Astrocyte (in vitro differentiated cells and primary cell): ENCODE measurements at regions not wholly inside any gene's neighbourhood (a gene's known extent, or its start where the extent isn't known, plus 50 kb on each side); places are given as distances from the start of the nearest gene placed in this dataset.
"Not testable (repeated sequence)": the region's sequence is repeated elsewhere in the genome, so short reads cannot be mapped to it uniquely, and the experiment has no call there.

ENCODE experiments used
- DNase-seq: peaks from one replicate; pipeline ENCODE4 v3.0.0-alpha.2; 2010; ENCODE audit warnings: low read depth
- FAIRE-seq: peaks from 2 replicates; lab custom pipeline; 2011; peaks lifted over from hg19 to GRCh38; lab: Jason Lieb, UNC
- H2AFZ ChIP-seq: 2 replicates; pipeline ENCODE4 v1.6.0; 2012; ENCODE audit warnings: low read depth, low read length, inconsistent platforms
- H3K27ac ChIP-seq: 2 replicates; pipeline ENCODE4 v1.5.1; 2011; ENCODE audit warnings: low read depth, low read length, inconsistent platforms
- H3K27me3 ChIP-seq: 2 replicates; pipeline ENCODE4 v1.6.0; 2011; ENCODE audit warnings: low read length, inconsistent platforms; ENCODE audit not compliant: insufficient read depth
- H3K36me3 ChIP-seq: 2 replicates; pipeline ENCODE4 v1.5.1; 2011; ENCODE audit warnings: low read length, inconsistent platforms; ENCODE audit not compliant: insufficient read depth
- H3K4me1 ChIP-seq: 2 replicates; pipeline ENCODE4 v1.5.1; 2011; ENCODE audit warnings: low read length, inconsistent platforms; ENCODE audit not compliant: insufficient read depth
- H3K4me2 ChIP-seq: 2 replicates; pipeline ENCODE4 v1.6.0; 2012; ENCODE audit warnings: low read length, inconsistent platforms
- H3K4me3 ChIP-seq: 2 replicates; pipeline ENCODE4 v1.5.1; 2011; ENCODE audit warnings: low read depth, mild to moderate bottlenecking, low read length, inconsistent platforms; ENCODE audit not compliant: insufficient read depth
- H3K79me2 ChIP-seq: 2 replicates; pipeline ENCODE4 v1.6.0; 2012; ENCODE audit warnings: mild to moderate bottlenecking, low read length, inconsistent platforms; ENCODE audit not compliant: insufficient read depth
- H3K9ac ChIP-seq: 2 replicates; pipeline ENCODE4 v1.6.0; 2012; ENCODE audit warnings: mild to moderate bottlenecking, low read length, inconsistent platforms
- H3K9me3 ChIP-seq: 2 replicates; pipeline ENCODE4 v1.5.1; 2012; ENCODE audit warnings: low read depth, mild to moderate bottlenecking, low read length, inconsistent platforms; ENCODE audit not compliant: insufficient read depth
- H4K20me1 ChIP-seq: 2 replicates; pipeline ENCODE4 v1.6.0; 2012; ENCODE audit warnings: low read length, inconsistent platforms; ENCODE audit not compliant: insufficient read depth
- H3K27ac Mint-ChIP-seq: one replicate; pipeline ENCODE4 v1.8.0; 2021; ENCODE audit warnings: mild to moderate bottlenecking, mixed read lengths; ENCODE audit not compliant: unreplicated experiment
- H3K27me3 Mint-ChIP-seq: one replicate; pipeline ENCODE4 v1.8.0; 2021; ENCODE audit warnings: low read depth, mixed read lengths; ENCODE audit not compliant: unreplicated experiment
- H3K36me3 Mint-ChIP-seq: one replicate; pipeline ENCODE4 v1.8.0; 2021; ENCODE audit warnings: low read depth, mixed read lengths; ENCODE audit not compliant: unreplicated experiment
- H3K4me1 Mint-ChIP-seq: one replicate; pipeline ENCODE4 v1.8.0; 2021; ENCODE audit warnings: low read depth, mixed read lengths; ENCODE audit not compliant: unreplicated experiment
- H3K4me3 Mint-ChIP-seq: one replicate; pipeline ENCODE4 v1.8.0; 2021; ENCODE audit warnings: mild to moderate bottlenecking, moderate library complexity, mixed read lengths; ENCODE audit not compliant: unreplicated experiment
- H3K9me3 Mint-ChIP-seq: one replicate; pipeline ENCODE4 v1.8.0; 2021; ENCODE audit warnings: mild to moderate bottlenecking, mixed read lengths; ENCODE audit not compliant: unreplicated experiment
- CTCF ChIP-seq: IDR thresholded peaks from 2 replicates; pipeline ENCODE4 v1.5.1; 2011; ENCODE audit warnings: low read depth, mild to moderate bottlenecking, inconsistent platforms, low read length, moderate library complexity; ENCODE audit not compliant: insufficient read depth
- EZH2 ChIP-seq: IDR thresholded peaks from 2 replicates; pipeline ENCODE4 v1.6.1; 2012; ENCODE audit warnings: mild to moderate bottlenecking, low read length, inconsistent platforms; ENCODE audit not compliant: insufficient read depth

- FAIRE-seq: no peak
- no peaks in the 10 kb centered on the region for H3K36me3 Mint-ChIP-seq
- no peak for TF ChIP-seq EZH2
- TF ChIP-seq CTCF: no peak
Measured at GRCh38 chr2:116304328-116304727, 1510.2 kb upstream of the DDX18 start.

GRCh38 chr2:116317111-116317510 is 1497.4 kb upstream of the DDX18 start:
- Histone ChIP-seq H3K9me3 (no peaks in the 10 kb centered on the region), H3K36me3 (no peaks in the 10 kb centered on the region), H2AFZ (no peak overlapping the region), H3K27ac (no peak overlapping the region), H3K4me3 (no peak overlapping the region), H3K79me2 (no peaks in the 10 kb centered on the region), H4K20me1 (no peaks in the 10 kb centered on the region), H3K4me1 (no peaks in the 10 kb centered on the region), H3K9ac (no peak overlapping the region), H3K27me3 (no peaks in the 10 kb centered on the region), H3K4me2 (no peak overlapping the region)
- H3K27me3 Mint-ChIP-seq: no peaks in the 10 kb centered on the region
- no peaks in the 10 kb centered on the region for H3K36me3 Mint-ChIP-seq
- no peak overlapping the region for H3K4me3 Mint-ChIP-seq
- H3K27ac Mint-ChIP-seq: no peak overlapping the region
- DNase-seq: no peak
- FAIRE-seq: no peak
- H3K4me1 Mint-ChIP-seq: peaks cover 9% of the 10 kb centered on the region
- no peaks in the 10 kb centered on the region for H3K9me3 Mint-ChIP-seq
- TF ChIP-seq EZH2 (no peak), CTCF (no peak)

More at GRCh38 chr2:116304328-116304727, 1510.2 kb upstream of the DDX18 start:
- H3K27ac ChIP-seq: no peak overlapping the region
- H3K79me2 ChIP-seq: no peaks in the 10 kb centered on the region
- Mint-ChIP-seq H3K27ac (no peak overlapping the region), H3K4me3 (no peak overlapping the region), H3K9me3 (no peaks in the 10 kb centered on the region), H3K27me3 (no peaks in the 10 kb centered on the region), H3K4me1 (no peaks in the 10 kb centered on the region)
- H3K9me3 ChIP-seq: no peaks in the 10 kb centered on the region
- no peaks in the 10 kb centered on the region for H3K27me3 ChIP-seq
- no peak overlapping the region for H2AFZ ChIP-seq
- no peaks in the 10 kb centered on the region for H3K4me1 ChIP-seq
- no peak overlapping the region for H3K4me2 ChIP-seq
- no peak for DNase-seq
- no peaks in the 10 kb centered on the region for H3K36me3 ChIP-seq
- no peak overlapping the region for H3K9ac ChIP-seq
- H3K4me3 ChIP-seq: no peak overlapping the region
- no peaks in the 10 kb centered on the region for H4K20me1 ChIP-seq

- not testable (repeated sequence) for H3K9me3 ChIP-seq, H3K27ac Mint-ChIP-seq, H4K20me1 ChIP-seq, H3K4me3 Mint-ChIP-seq, H3K9me3 Mint-ChIP-seq, H3K79me2 ChIP-seq, H3K4me1 ChIP-seq, H3K9ac ChIP-seq, H3K27me3 ChIP-seq, H3K4me1 Mint-ChIP-seq, H3K4me2 ChIP-seq, H3K36me3 ChIP-seq, DNase-seq, FAIRE-seq, H3K27ac ChIP-seq, H3K27me3 Mint-ChIP-seq, H3K4me3 ChIP-seq, H3K36me3 Mint-ChIP-seq, H2AFZ ChIP-seq
Measured at GRCh38 chr2:116318551-116318950, 1495.9 kb upstream of the DDX18 start.
